Loucy (cell line): ENCODE measurements at regions not wholly inside any gene's neighbourhood (a gene's known extent, or its start where the extent isn't known, plus 50 kb on each side); places are given as distances from the start of the nearest gene placed in this dataset.

Source experiments
- EZH2phosphoT487 ChIP-seq: fragments of 200-600 bp; IDR thresholded peaks from 2 replicates; pipeline ENCODE4 v1.6.1; 2018; ENCODE audit warnings: antibody characterized with exemption, mild to moderate bottlenecking, moderate library complexity, borderline replicate concordance
- TF ChIP-seq, protein P1 (sequence below): fragments of 200-600 bp; sonication (generic); conservative IDR thresholded peaks from 2 replicates; pipeline ENCODE4 v1.5.1; 2014; ENCODE audit warnings: mild to moderate bottlenecking, antibody characterized with exemption, low read length

GRCh38 chr2:240220371-240220770, 79.9 kb upstream of the OTOS start:
- TF ChIP-seq, protein P1, sequence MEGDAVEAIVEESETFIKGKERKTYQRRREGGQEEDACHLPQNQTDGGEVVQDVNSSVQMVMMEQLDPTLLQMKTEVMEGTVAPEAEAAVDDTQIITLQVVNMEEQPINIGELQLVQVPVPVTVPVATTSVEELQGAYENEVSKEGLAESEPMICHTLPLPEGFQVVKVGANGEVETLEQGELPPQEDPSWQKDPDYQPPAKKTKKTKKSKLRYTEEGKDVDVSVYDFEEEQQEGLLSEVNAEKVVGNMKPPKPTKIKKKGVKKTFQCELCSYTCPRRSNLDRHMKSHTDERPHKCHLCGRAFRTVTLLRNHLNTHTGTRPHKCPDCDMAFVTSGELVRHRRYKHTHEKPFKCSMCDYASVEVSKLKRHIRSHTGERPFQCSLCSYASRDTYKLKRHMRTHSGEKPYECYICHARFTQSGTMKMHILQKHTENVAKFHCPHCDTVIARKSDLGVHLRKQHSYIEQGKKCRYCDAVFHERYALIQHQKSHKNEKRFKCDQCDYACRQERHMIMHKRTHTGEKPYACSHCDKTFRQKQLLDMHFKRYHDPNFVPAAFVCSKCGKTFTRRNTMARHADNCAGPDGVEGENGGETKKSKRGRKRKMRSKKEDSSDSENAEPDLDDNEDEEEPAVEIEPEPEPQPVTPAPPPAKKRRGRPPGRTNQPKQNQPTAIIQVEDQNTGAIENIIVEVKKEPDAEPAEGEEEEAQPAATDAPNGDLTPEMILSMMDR: no peak
- no peak for TF ChIP-seq EZH2phosphoT487
